Loucy (cell line): ENCODE measurements at regions not wholly inside any gene's neighbourhood (a gene's known extent, or its start where the extent isn't known, plus 50 kb on each side); places are given as distances from the start of the nearest gene placed in this dataset.

Experiments
- H2AFZ ChIP-seq: fragments of 200-600 bp; sonication (generic); 2 replicates; pipeline ENCODE4 v1.6.0; 2016; ENCODE audit warnings: antibody characterized with exemption, mild to moderate bottlenecking, low read length, moderate library complexity
- H3F3A ChIP-seq: fragments of 200-600 bp; 2 replicates; pipeline ENCODE4 v1.6.0; 2016; ENCODE audit warnings: antibody characterized with exemption, low read depth, mild to moderate bottlenecking
- H3K27me3 ChIP-seq: fragments of 200-600 bp; sonication (generic); 2 replicates; pipeline ENCODE4 v1.6.1; 2014; ENCODE audit warnings: low read length, mild to moderate bottlenecking; ENCODE audit not compliant: insufficient read depth, poor library complexity, severe bottlenecking
- H3K36me3 ChIP-seq: fragments of 200-600 bp; sonication (generic); 2 replicates; pipeline ENCODE4 v1.6.1; 2016; ENCODE audit warnings: low read length; ENCODE audit not compliant: insufficient read depth
- H3K4me1 ChIP-seq: fragments of 200-600 bp; sonication (generic); 2 replicates; pipeline ENCODE4 v1.5.1; 2014; ENCODE audit warnings: low read length, mild to moderate bottlenecking; ENCODE audit not compliant: insufficient read depth, poor library complexity, severe bottlenecking
- H3K4me2 ChIP-seq: fragments of 200-600 bp; sonication (generic); 2 replicates; pipeline ENCODE4 v1.6.0; 2014; ENCODE audit warnings: antibody characterized with exemption, low read length, low read depth, mild to moderate bottlenecking; ENCODE audit not compliant: poor library complexity, severe bottlenecking
- H3K4me3 ChIP-seq: fragments of 200-600 bp; sonication (generic); 2 replicates; pipeline ENCODE4 v1.5.1; 2014; ENCODE audit warnings: low read length, mild to moderate bottlenecking, mixed read lengths; ENCODE audit not compliant: poor library complexity, severe bottlenecking
- H3K79me2 ChIP-seq: fragments of 200-600 bp; sonication (generic); 2 replicates; pipeline ENCODE4 v1.6.1; 2014; ENCODE audit warnings: low read length; ENCODE audit not compliant: insufficient read depth
- H3K9ac ChIP-seq: fragments of 200-600 bp; sonication (generic); 2 replicates; pipeline ENCODE4 v1.6.0; 2014; ENCODE audit warnings: mild to moderate bottlenecking, low read depth, low read length, moderate library complexity; ENCODE audit not compliant: poor library complexity, severe bottlenecking
- H3K9me2 ChIP-seq: fragments of 200-600 bp; sonication (generic); replicated peaks from 2 replicates; pipeline ENCODE4 v1.6.1; 2016; ENCODE audit warnings: low read depth, low read length, mixed read lengths
- H3K9me3 ChIP-seq: fragments of 200-600 bp; sonication (generic); 2 replicates; pipeline ENCODE4 v1.6.1; 2014; ENCODE audit warnings: mild to moderate bottlenecking, antibody characterized with exemption, low read length, low read depth; ENCODE audit not compliant: insufficient read depth
- H4K20me1 ChIP-seq: fragments of 200-600 bp; sonication (generic); 2 replicates; pipeline ENCODE4 v1.6.0; 2014; ENCODE audit warnings: antibody characterized with exemption, low read length, mild to moderate bottlenecking; ENCODE audit not compliant: insufficient read depth, poor library complexity, severe bottlenecking
- EZH2phosphoT487 ChIP-seq: fragments of 200-600 bp; IDR thresholded peaks from 2 replicates; pipeline ENCODE4 v1.6.1; 2018; ENCODE audit warnings: antibody characterized with exemption, mild to moderate bottlenecking, moderate library complexity, borderline replicate concordance
- TF ChIP-seq, protein P1 (sequence below): fragments of 200-600 bp; sonication (generic); conservative IDR thresholded peaks from 2 replicates; pipeline ENCODE4 v1.5.1; 2014; ENCODE audit warnings: mild to moderate bottlenecking, antibody characterized with exemption, low read length

DNA sequence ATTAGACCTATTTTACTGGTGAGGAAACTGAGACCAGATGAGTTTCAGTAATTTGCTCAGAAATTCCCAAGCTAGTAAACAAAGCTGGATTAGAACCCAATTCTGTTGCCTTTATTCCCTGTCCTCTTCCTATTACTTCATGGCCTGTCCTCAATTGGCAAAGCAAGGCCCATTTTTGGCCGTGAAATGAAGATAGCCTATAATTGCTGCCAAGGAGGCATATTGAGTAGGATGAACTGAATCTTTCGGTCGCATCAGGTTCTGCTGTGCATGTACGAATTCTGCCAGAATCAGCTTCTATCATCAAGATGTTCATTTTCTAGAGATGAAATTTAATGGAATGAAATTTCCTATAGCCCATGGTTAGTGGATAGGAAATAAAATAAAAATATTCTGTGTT, 1485.2 kb upstream of the PIK3C3 start:
- no peak overlapping the region for H3K4me2 ChIP-seq
- no peak overlapping the region for H2AFZ ChIP-seq
- H4K20me1 ChIP-seq, result no peaks in the 10 kb centered on the region
- no peak overlapping the region for H3K9ac ChIP-seq
- no peaks in the 10 kb centered on the region for H3K79me2 ChIP-seq
- no peaks in the 10 kb centered on the region for H3K4me1 ChIP-seq
- H3K36me3 ChIP-seq, result no peaks in the 10 kb centered on the region
- H3K4me3 ChIP-seq, result no peak overlapping the region
- H3K9me2 ChIP-seq, result no peaks in the 10 kb centered on the region; the same call in 1 of the 2 replicates
- no peaks in the 10 kb centered on the region for H3F3A ChIP-seq
- H3K9me3 ChIP-seq, result no peaks in the 10 kb centered on the region
- H3K27me3 ChIP-seq, result no peaks in the 10 kb centered on the region
- TF ChIP-seq, protein P1, sequence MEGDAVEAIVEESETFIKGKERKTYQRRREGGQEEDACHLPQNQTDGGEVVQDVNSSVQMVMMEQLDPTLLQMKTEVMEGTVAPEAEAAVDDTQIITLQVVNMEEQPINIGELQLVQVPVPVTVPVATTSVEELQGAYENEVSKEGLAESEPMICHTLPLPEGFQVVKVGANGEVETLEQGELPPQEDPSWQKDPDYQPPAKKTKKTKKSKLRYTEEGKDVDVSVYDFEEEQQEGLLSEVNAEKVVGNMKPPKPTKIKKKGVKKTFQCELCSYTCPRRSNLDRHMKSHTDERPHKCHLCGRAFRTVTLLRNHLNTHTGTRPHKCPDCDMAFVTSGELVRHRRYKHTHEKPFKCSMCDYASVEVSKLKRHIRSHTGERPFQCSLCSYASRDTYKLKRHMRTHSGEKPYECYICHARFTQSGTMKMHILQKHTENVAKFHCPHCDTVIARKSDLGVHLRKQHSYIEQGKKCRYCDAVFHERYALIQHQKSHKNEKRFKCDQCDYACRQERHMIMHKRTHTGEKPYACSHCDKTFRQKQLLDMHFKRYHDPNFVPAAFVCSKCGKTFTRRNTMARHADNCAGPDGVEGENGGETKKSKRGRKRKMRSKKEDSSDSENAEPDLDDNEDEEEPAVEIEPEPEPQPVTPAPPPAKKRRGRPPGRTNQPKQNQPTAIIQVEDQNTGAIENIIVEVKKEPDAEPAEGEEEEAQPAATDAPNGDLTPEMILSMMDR, result no peak
- no peak for TF ChIP-seq EZH2phosphoT487

DNA sequence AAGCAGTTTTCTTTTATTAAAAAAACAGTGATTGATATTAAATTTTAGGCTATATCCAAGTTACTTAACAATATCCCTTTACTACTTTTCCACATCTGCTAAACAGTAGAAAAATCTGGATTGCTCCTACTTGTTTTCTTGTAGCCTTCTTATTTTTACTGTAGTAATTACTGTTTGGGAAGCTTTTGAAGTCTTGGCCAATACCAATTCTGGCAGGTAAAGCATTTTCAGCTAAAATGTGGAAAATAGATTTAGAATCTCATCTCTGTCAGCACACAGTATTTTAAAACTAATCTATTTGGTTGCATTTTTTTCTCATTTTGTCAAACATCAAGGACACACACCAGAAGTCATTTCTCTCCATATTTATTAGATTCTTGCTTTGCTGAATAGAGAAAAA, 1485.7 kb upstream of the PIK3C3 start:
- Histone ChIP-seq H3K9me3 (no peaks in the 10 kb centered on the region), H3K4me1 (no peaks in the 10 kb centered on the region), H3K4me3 (no peak overlapping the region), H2AFZ (no peak overlapping the region), H3K27me3 (no peaks in the 10 kb centered on the region), H3F3A (no peaks in the 10 kb centered on the region), H3K4me2 (no peak overlapping the region), H3K9ac (no peak overlapping the region), H3K9me2 (no peaks in the 10 kb centered on the region; the same call in 1 of the 2 replicates), H4K20me1 (no peaks in the 10 kb centered on the region), H3K79me2 (no peaks in the 10 kb centered on the region), H3K36me3 (no peaks in the 10 kb centered on the region)
- TF ChIP-seq, protein P1, result no peak
- TF ChIP-seq EZH2phosphoT487, result no peak

DNA sequence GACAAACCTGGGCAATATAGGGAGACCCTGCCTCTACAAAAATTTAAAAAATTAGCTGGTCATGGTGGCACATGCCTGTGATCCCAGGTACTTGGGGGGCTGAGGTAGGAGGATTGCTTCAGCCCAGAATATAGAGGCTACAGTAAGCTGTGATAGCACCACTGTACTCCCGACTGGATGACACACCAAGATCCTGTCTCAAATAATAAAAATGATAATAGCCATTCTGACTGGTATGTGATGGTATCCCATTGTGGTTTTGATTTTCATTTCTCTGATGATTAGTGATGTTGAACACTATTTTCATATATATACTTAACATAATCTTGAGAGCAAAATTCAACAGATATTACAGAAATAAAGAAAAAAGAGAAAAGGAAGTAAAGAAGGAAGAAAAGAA, 1491.0 kb upstream of the PIK3C3 start:
- H3F3A ChIP-seq, result no peaks in the 10 kb centered on the region
- no peak overlapping the region for H3K9ac ChIP-seq
- H2AFZ ChIP-seq, result no peak overlapping the region
- no peaks in the 10 kb centered on the region for H3K36me3 ChIP-seq
- H3K79me2 ChIP-seq, result no peaks in the 10 kb centered on the region
- H3K9me3 ChIP-seq, result no peaks in the 10 kb centered on the region
- H3K4me2 ChIP-seq, result no peak overlapping the region
- no peaks in the 10 kb centered on the region for H3K4me1 ChIP-seq
- H3K27me3 ChIP-seq, result no peaks in the 10 kb centered on the region
- TF ChIP-seq, protein P1, result no peak
- no peak for TF ChIP-seq EZH2phosphoT487
- no peaks in the 10 kb centered on the region for H4K20me1 ChIP-seq
- no peak overlapping the region for H3K4me3 ChIP-seq
- no peaks in the 10 kb centered on the region; the same call in 1 of the 2 replicates for H3K9me2 ChIP-seq
